ENCODE measurements at regions not wholly inside any gene's neighbourhood (a gene's known extent, or its start where the extent isn't known, plus 50 kb on each side); places are given as distances from the start of the nearest gene placed in this dataset.

GRCh38 chr14:22409006-22409405, 180.0 kb downstream of the DAD1 start:
- TF ChIP-seq, protein P1, sequence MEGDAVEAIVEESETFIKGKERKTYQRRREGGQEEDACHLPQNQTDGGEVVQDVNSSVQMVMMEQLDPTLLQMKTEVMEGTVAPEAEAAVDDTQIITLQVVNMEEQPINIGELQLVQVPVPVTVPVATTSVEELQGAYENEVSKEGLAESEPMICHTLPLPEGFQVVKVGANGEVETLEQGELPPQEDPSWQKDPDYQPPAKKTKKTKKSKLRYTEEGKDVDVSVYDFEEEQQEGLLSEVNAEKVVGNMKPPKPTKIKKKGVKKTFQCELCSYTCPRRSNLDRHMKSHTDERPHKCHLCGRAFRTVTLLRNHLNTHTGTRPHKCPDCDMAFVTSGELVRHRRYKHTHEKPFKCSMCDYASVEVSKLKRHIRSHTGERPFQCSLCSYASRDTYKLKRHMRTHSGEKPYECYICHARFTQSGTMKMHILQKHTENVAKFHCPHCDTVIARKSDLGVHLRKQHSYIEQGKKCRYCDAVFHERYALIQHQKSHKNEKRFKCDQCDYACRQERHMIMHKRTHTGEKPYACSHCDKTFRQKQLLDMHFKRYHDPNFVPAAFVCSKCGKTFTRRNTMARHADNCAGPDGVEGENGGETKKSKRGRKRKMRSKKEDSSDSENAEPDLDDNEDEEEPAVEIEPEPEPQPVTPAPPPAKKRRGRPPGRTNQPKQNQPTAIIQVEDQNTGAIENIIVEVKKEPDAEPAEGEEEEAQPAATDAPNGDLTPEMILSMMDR (IDR thresholded peaks at IDR 0.05 in 4 of 5, conservative IDR thresholded peaks at IDR 0.05 in 1 of 5), result no peak
- no peak for TF ChIP-seq POLR2A (IDR thresholded peaks at IDR 0.05)
